GM12892 (cell line): ENCODE measurements at regions not wholly inside any gene's neighbourhood (a gene's known extent, or its start where the extent isn't known, plus 50 kb on each side); places are given as distances from the start of the nearest gene placed in this dataset.

Source experiments
- POLR2A ChIP-seq: IDR thresholded peaks from 2 replicates; pipeline ENCODE4 v1.6.1; 2011; ENCODE audit warnings: low read depth, low read length, control low read depth
- POLR2AphosphoS5 ChIP-seq: IDR thresholded peaks from 2 replicates; pipeline ENCODE4 v1.6.1; 2011; ENCODE audit warnings: low read depth, low read length, control low read depth

- TF ChIP-seq POLR2AphosphoS5 (no peak), POLR2A (no peak)
Observed at GRCh38 chr18:68186039-68186438, 528.9 kb downstream of the TMX3 start.
